PC-9 (cell line): ENCODE measurements at regions not wholly inside any gene's neighbourhood (a gene's known extent, or its start where the extent isn't known, plus 50 kb on each side); places are given as distances from the start of the nearest gene placed in this dataset.
A peak's percentile ranks its signal among the peaks of the same experiment; 100 is the strongest.

Experiments
- BruUV-seq: library from RNA; stranded (reverse); fragments of 400-500 nt; replicated peaks from 2 replicates; lab custom pipeline; 2021; lab: Mats Ljungman, UMichigan
- CTCF ChIA-PET: fragments of 300-600 bp; sonication (Branson Sonifier 250); formaldehyde crosslinking; loops from one replicate; lab custom pipeline; 2022; ENCODE audit warnings: antibody characterized with exemption; lab: Charles Lee
- POLR2A ChIA-PET: fragments of 300-600 bp; sonication (Branson Sonifier 250); formaldehyde crosslinking; loops from one replicate; lab custom pipeline; 2022; ENCODE audit warnings: antibody characterized with exemption; ENCODE audit not compliant: unreplicated experiment; lab: Charles Lee
- DNase-seq, 2 experiments: peaks; one replicate each; pipeline versions ENCODE4 v3.0.0 to v3.0.0-alpha.2; 2015 to 2022; ENCODE audit warnings: mixed read lengths in 1 of 2
- H2AFZ ChIP-seq: fragments of 200-600 bp; sonication (generic); 2 replicates; pipeline ENCODE4 v1.8.1; 2017; ENCODE audit warnings: antibody characterized with exemption
- H3F3A ChIP-seq: fragments of 200-600 bp; sonication (generic); 2 replicates; pipeline ENCODE4 v1.8.1; 2017; ENCODE audit warnings: antibody characterized with exemption, mild to moderate bottlenecking, low read depth; ENCODE audit not compliant: insufficient read depth
- H3K27ac ChIP-seq: fragments of 200-600 bp; sonication (generic); 2 replicates; pipeline ENCODE4 v1.6.1; 2016; ENCODE audit warnings: mixed run types
- H3K27me3 ChIP-seq: fragments of 200-600 bp; sonication (generic); 2 replicates; pipeline ENCODE4 v1.6.1; 2016; ENCODE audit warnings: low read depth, mixed run types; ENCODE audit not compliant: insufficient read depth
- H3K36me3 ChIP-seq: fragments of 200-600 bp; sonication (generic); 2 replicates; pipeline ENCODE4 v1.6.1; 2016; ENCODE audit warnings: low read depth, mixed run types
- H3K4me1 ChIP-seq: fragments of 200-600 bp; sonication (generic); replicated peaks from 2 replicates; pipeline ENCODE4 v1.6.1; 2016; ENCODE audit warnings: mixed run types; ENCODE audit not compliant: insufficient read depth
- H3K4me2 ChIP-seq: fragments of 200-600 bp; sonication (generic); 2 replicates; pipeline ENCODE4 v1.6.1; 2017; ENCODE audit warnings: mixed run types
- H3K4me3 ChIP-seq: fragments of 200-600 bp; sonication (generic); 2 replicates; pipeline ENCODE4 v1.6.1; 2016; ENCODE audit warnings: mixed run types
- H3K79me2 ChIP-seq: fragments of 200-600 bp; sonication (generic); 2 replicates; pipeline ENCODE4 v1.6.1; 2017; ENCODE audit warnings: low read depth, mixed run types
- H3K9me2 ChIP-seq: fragments of 200-600 bp; sonication (generic); 2 replicates; pipeline ENCODE4 v1.8.1; 2017; ENCODE audit warnings: mild to moderate bottlenecking; ENCODE audit not compliant: insufficient read depth
- H3K9me3 ChIP-seq: fragments of 200-600 bp; sonication (generic); 2 replicates; pipeline ENCODE4 v1.8.1; 2016; ENCODE audit warnings: low read depth; ENCODE audit not compliant: insufficient read depth
- H4K20me1 ChIP-seq: fragments of 200-600 bp; sonication (generic); 2 replicates; pipeline ENCODE4 v1.8.1; 2017; ENCODE audit not compliant: insufficient read depth
- CTCF ChIP-seq: fragments of 200-600 bp; sonication (generic); conservative IDR thresholded peaks from 2 replicates; pipeline ENCODE4 v1.6.1; 2017; ENCODE audit warnings: mixed run types, antibody characterized with exemption, mild to moderate bottlenecking, moderate library complexity
- EZH2 ChIP-seq: fragments of 200-600 bp; sonication (generic); IDR thresholded peaks from 2 replicates; pipeline ENCODE4 v1.8.0; 2017; ENCODE audit warnings: antibody characterized with exemption, low read depth
- intact Hi-C: fragments of 100-400 bp; cut with micrococcal nuclease; formaldehyde crosslinking; loops from one replicate; pipeline ENCODE4 v1.10.0; 2022; ENCODE audit not compliant: unreplicated experiment

- Histone ChIP-seq H3K27me3 (no peaks in the 10 kb centered on the region), H3K79me2 (no peaks in the 10 kb centered on the region), H2AFZ (no peak overlapping the region), H3F3A (no peaks in the 10 kb centered on the region), H4K20me1 (no peaks in the 10 kb centered on the region), H3K4me3 (no peak overlapping the region), H3K4me1 (no peaks in the 10 kb centered on the region), H3K4me2 (no peak overlapping the region), H3K27ac (no peak overlapping the region), H3K36me3 (no peaks in the 10 kb centered on the region), H3K9me3 (peaks cover 44% of the 10 kb centered on the region), H3K9me2 (no peaks in the 10 kb centered on the region)
- CTCF ChIA-PET, result interaction anchor here (0.7 kb wide), 1 partner anchor 1920 kb away, joined by 3 read pairs; no protein-coding TSS in a partner anchor
- no TSS peak for BruUV-seq
- intact Hi-C loops, result no loop called here
- peak; percentile 15 to 43 for DNase-seq
- TF ChIP-seq EZH2 (no peak), CTCF (no peak)
- POLR2A ChIA-PET, result no interaction called here
Measured at GRCh38 chr4:112073181-112073580, 72.1 kb upstream of the FAM241A start.

GRCh38 chr4:112075129-112075753 lies 70.0 kb upstream of the FAM241A start:
- Histone ChIP-seq H3K9me3 (peaks cover 36% of the 10 kb centered on the region), H3K36me3 (no peaks in the 10 kb centered on the region), H3K4me3 (no peak overlapping the region), H3K27ac (no peak overlapping the region), H3F3A (no peaks in the 10 kb centered on the region), H3K4me2 (no peak overlapping the region), H3K9me2 (no peaks in the 10 kb centered on the region), H3K27me3 (no peaks in the 10 kb centered on the region), H4K20me1 (no peaks in the 10 kb centered on the region), H2AFZ (no peak overlapping the region), H3K79me2 (no peaks in the 10 kb centered on the region), H3K4me1 (no peaks in the 10 kb centered on the region)
- peak; percentile 31 to 41 for DNase-seq
- intact Hi-C loops, result loop anchor here (2.0 kb wide), 1 partner anchor 160 kb away; no protein-coding TSS in a partner anchor
- CTCF ChIA-PET, result no interaction called here
- no TSS peak for BruUV-seq
- no peak for TF ChIP-seq EZH2
- peak; percentile 79 for TF ChIP-seq CTCF
- POLR2A ChIA-PET, result no interaction called here

GRCh38 chr4:112075906-112076305 lies 69.3 kb upstream of the FAM241A start:
- Histone ChIP-seq H3K79me2 (no peaks in the 10 kb centered on the region), H3K4me1 (no peaks in the 10 kb centered on the region), H3K4me2 (no peak overlapping the region), H3F3A (no peaks in the 10 kb centered on the region), H3K27me3 (no peaks in the 10 kb centered on the region), H3K9me2 (no peaks in the 10 kb centered on the region), H3K4me3 (no peak overlapping the region), H2AFZ (no peak overlapping the region), H4K20me1 (no peaks in the 10 kb centered on the region), H3K36me3 (no peaks in the 10 kb centered on the region), H3K27ac (no peak overlapping the region), H3K9me3 (peaks cover 36% of the 10 kb centered on the region)
- ChIA-PET POLR2A (no interaction called here), CTCF (no interaction called here)
- intact Hi-C loops, result loop anchor here (2.0 kb wide), 1 partner anchor 159 kb away; no protein-coding TSS in a partner anchor
- no TSS peak for BruUV-seq
- TF ChIP-seq EZH2, result no peak
- TF ChIP-seq CTCF, result no peak
- no peak for DNase-seq
